Lung (tissue), 11 donors: ENCODE measurements at regions not wholly inside any gene's neighbourhood (a gene's known extent, or its start where the extent isn't known, plus 50 kb on each side); places are given as distances from the start of the nearest gene placed in this dataset.

ENCODE experiments used
- ATAC-seq: fragments of 200-7000 bp; cut with Tn5 transposase; one replicate; pipeline ENCODE4 v1.9.1; 2020; ENCODE audit warnings: moderate number of reproducible peaks; ENCODE audit not compliant: insufficient read depth, low FRiP score
- DNase-seq, 3 donors: peaks; one replicate each; pipeline ENCODE4 v3.0.0-alpha.2; 2013 to 2017
- H3K27ac ChIP-seq, 2 donors: one replicate each; pipeline ENCODE4 v1.5.1; 2013; ENCODE audit warnings: mild to moderate bottlenecking in 2 of 2, moderate library complexity in 2 of 2, control low read depth in 1 of 2, inconsistent platforms in 1 of 2, low read depth in 1 of 2, low read length in 1 of 2
- H3K27me3 ChIP-seq, 3 donors: one replicate each; pipeline ENCODE4 v1.5.1; 2013; ENCODE audit warnings: low read length in 2 of 3; ENCODE audit not compliant: control insufficient read depth in 3 of 3, insufficient read depth in 3 of 3
- H3K36me3 ChIP-seq, 4 donors: one replicate each; pipeline ENCODE4 v1.5.1; 2013; ENCODE audit warnings: low read length in 4 of 4, mild to moderate bottlenecking in 1 of 4, moderate library complexity in 1 of 4; ENCODE audit not compliant: control insufficient read depth in 4 of 4, insufficient read depth in 4 of 4
- H3K4me1 ChIP-seq, 5 donors: one replicate each; pipeline ENCODE4 v1.5.1; 2013; ENCODE audit warnings: low read length in 5 of 5, mild to moderate bottlenecking in 2 of 5, moderate library complexity in 1 of 5; ENCODE audit not compliant: control insufficient read depth in 5 of 5, insufficient read depth in 5 of 5
- H3K4me3 ChIP-seq: one replicate; pipeline ENCODE4 v1.5.1; 2013; ENCODE audit warnings: mild to moderate bottlenecking, control low read depth, moderate library complexity
- H3K9ac ChIP-seq, 2 donors: one replicate each; pipeline ENCODE4 v1.5.1; 2013; ENCODE audit warnings: low read length in 2 of 2, control low read depth in 1 of 2; ENCODE audit not compliant: insufficient read depth in 1 of 2
- H3K9me3 ChIP-seq, 4 donors: one replicate each; pipeline ENCODE4 v1.5.1; 2013; ENCODE audit warnings: low read length in 3 of 4, mild to moderate bottlenecking in 1 of 4, moderate library complexity in 1 of 4; ENCODE audit not compliant: control insufficient read depth in 4 of 4, insufficient read depth in 3 of 4
- WGBS, 2 donors: extraction: QIAGEN DNeasy Blood & Tissue Kit; methylation state at CpG; one replicate each; pipeline ENCODE4 v1.1.7; 2013; 5-methylcytosine and 5-hydroxymethylcytosine counted together
- TF ChIP-seq, protein P1 (sequence below): IDR thresholded peaks from 2 replicates; pipeline ENCODE4 v1.5.1; 2012; ENCODE audit warnings: mild to moderate bottlenecking; ENCODE audit errors: control extremely low read depth, extremely low read depth
- donor health status: control.
- donor health status: control.
- donor health status: Bipolar disorder and iron deficiency.
- donor health status: healthy.
- donor health status: DM: yes; HTN: yes; CAD: no.

DNA sequence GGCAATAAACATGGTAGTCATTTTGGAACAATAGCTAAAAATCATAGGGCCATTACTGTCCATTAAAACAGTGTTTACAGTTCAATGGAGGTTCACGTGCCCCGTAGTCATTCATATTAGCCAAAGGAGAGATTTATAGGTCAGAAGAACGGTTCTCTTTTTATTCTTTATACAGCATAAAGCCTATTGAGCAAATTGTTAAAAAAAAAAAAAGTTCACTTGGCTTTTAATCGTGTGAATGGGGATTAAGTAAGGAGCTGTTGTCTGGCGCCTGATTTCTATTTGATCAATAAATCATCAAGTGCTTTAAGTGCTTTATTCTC is 69.1 kb upstream of the TBCA start:
- Histone ChIP-seq H3K4me3 (no peak overlapping the region), H3K27ac (no peak overlapping the region), H3K9ac (no peak overlapping the region), H3K4me1 (peaks cover 0 to 31% (median 4%) of the 10 kb centered on the region in 5 donors), H3K36me3 (no peaks in the 10 kb centered on the region), H3K27me3 (peaks cover 0 to 24% (median 2%) of the 10 kb centered on the region in 3 donors), H3K9me3 (peaks cover 0 to 5% (median 0%) of the 10 kb centered on the region in 4 donors)
- WGBS, 2 donors: 62 to 75% methylated on average over 5 of the region's 5 CpGs
- no peak for ATAC-seq
- peak in 1 of 3 donors; percentile 90 for DNase-seq
- TF ChIP-seq, protein P1, sequence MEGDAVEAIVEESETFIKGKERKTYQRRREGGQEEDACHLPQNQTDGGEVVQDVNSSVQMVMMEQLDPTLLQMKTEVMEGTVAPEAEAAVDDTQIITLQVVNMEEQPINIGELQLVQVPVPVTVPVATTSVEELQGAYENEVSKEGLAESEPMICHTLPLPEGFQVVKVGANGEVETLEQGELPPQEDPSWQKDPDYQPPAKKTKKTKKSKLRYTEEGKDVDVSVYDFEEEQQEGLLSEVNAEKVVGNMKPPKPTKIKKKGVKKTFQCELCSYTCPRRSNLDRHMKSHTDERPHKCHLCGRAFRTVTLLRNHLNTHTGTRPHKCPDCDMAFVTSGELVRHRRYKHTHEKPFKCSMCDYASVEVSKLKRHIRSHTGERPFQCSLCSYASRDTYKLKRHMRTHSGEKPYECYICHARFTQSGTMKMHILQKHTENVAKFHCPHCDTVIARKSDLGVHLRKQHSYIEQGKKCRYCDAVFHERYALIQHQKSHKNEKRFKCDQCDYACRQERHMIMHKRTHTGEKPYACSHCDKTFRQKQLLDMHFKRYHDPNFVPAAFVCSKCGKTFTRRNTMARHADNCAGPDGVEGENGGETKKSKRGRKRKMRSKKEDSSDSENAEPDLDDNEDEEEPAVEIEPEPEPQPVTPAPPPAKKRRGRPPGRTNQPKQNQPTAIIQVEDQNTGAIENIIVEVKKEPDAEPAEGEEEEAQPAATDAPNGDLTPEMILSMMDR: no peak

DNA sequence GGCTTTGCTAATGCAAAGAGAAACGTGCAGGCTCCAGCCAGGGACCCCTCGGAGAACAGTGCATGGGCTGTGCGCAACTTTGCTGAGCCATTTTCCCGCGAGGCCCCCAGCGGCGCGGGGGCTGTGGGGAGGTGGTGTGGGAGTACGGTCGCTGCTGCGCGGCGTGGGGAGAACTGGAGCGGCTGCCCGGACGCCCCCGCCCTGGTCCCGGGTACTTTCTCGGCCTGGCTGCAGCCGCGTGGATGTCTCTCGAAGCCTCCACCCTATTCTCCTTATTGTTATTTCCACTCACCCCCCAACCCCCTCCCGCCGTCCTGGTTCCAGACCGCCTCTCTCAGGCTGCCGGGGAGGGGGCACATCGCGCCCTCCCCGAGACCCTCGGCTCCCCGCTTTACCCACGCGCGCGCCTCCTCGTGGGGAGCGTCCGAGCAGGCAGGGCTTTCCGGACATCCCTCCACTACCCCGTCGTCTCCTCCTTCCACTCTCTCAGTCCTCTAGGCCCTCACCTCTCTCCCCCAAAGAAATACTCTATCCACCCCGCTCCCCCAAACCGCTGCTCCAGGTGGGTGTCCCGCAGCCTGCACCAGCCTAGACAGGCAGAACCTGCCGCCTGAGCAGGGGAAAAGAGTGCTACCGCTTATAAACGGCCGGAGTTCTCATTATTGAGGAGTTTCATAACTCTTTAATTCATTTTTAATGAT is 68.6 kb upstream of the TBCA start:
- peaks cover 0 to 23% (median 2%) of the 10 kb centered on the region in 3 donors for H3K27me3 ChIP-seq
- H3K9me3 ChIP-seq: peaks cover 0 to 5% (median 0%) of the 10 kb centered on the region in 4 donors
- H3K9ac ChIP-seq: no peak overlapping the region
- DNase-seq (peak in 2 of 3 donors; percentile 69 to 86), ATAC-seq (no peak)
- WGBS, 2 donors: 5 to 8% methylated on average over 46 to 48 of the region's 48 CpGs
- peaks cover 0 to 31% (median 4%) of the 10 kb centered on the region in 5 donors for H3K4me1 ChIP-seq
- H3K36me3 ChIP-seq: no peaks in the 10 kb centered on the region
- H3K4me3 ChIP-seq: no peak overlapping the region
- TF ChIP-seq, protein P1: no peak
- no peak overlapping the region for H3K27ac ChIP-seq

DNA sequence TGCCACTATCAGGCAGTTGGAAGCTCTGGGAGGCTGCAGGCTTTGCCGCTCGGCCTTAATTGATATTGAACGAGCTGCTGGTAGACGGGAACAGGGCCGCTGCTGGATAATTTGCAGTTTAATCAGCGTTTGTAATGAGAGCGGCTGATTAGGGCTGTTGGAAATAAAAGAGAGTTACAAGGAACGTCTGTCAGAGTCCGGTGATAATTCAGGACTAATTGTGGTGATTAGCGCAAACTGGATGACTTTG is 68.2 kb upstream of the TBCA start:
- ATAC-seq (no peak), DNase-seq (peak; percentile 87 to 96 (median 94))
- Histone ChIP-seq H3K4me1 (peaks cover 0 to 31% (median 4%) of the 10 kb centered on the region in 5 donors), H3K36me3 (no peaks in the 10 kb centered on the region), H3K9ac (no peak overlapping the region), H3K4me3 (peak overlapping the region; percentile 15), H3K27me3 (peaks cover 0 to 19% (median 2%) of the 10 kb centered on the region in 3 donors), H3K27ac (no peak overlapping the region), H3K9me3 (peaks cover 0 to 5% (median 0%) of the 10 kb centered on the region in 4 donors)
- TF ChIP-seq, protein P1: no peak
- WGBS, 2 donors: 1 to 7% methylated on average over 10 of the region's 10 CpGs
